ENCODE measurements at regions not wholly inside any gene's neighbourhood (a gene's known extent, or its start where the extent isn't known, plus 50 kb on each side); places are given as distances from the start of the nearest gene placed in this dataset.

DNA sequence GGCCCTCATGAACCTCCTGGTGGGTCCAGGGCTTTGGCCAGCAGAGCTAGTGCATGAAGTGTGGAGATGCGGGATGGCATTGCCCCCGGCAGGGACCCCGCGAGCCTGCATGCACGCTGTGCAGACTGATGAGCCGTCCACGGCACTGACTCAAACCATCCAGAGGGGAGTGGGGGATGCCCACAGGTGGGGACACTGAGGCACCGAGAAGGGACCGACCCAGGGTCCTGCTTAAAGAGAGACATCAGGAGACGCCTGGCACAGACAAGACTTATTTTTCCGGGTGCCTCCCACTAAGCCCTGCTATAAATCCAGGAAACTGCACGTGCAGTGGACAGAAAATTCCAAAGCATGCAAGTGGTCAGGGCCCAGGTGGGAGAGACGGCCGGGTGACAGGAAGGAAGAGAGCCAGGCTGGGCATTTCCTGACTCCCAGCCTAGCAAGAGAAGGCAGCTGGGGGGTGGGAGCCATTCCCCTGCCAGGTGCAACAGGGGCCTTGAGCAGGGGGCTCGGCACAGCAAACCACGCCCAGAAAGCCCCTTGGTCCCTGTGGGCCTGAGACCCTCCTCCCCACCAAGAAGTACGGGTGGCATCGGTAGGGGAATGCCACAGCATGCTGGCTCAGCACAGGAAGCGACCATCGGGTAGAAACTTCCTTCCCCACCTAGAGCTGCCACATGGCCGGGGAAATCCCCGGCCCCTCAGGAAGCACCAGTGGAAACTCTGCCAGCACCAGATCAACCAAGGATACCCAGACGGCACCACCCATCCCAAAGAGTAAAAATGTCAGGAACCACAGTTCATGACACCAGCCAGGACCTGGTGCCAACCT is 91.5 kb downstream of the FOXL3 start:
- ATAC-seq (no peak), DNase-seq (peak in 1 of 3 donors; percentile 26)
- intact Hi-C loops (cut with DNase I, micrococcal nuclease) = no loop called here
- TF ChIP-seq, protein P1, sequence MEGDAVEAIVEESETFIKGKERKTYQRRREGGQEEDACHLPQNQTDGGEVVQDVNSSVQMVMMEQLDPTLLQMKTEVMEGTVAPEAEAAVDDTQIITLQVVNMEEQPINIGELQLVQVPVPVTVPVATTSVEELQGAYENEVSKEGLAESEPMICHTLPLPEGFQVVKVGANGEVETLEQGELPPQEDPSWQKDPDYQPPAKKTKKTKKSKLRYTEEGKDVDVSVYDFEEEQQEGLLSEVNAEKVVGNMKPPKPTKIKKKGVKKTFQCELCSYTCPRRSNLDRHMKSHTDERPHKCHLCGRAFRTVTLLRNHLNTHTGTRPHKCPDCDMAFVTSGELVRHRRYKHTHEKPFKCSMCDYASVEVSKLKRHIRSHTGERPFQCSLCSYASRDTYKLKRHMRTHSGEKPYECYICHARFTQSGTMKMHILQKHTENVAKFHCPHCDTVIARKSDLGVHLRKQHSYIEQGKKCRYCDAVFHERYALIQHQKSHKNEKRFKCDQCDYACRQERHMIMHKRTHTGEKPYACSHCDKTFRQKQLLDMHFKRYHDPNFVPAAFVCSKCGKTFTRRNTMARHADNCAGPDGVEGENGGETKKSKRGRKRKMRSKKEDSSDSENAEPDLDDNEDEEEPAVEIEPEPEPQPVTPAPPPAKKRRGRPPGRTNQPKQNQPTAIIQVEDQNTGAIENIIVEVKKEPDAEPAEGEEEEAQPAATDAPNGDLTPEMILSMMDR (IDR thresholded peaks at IDR 0.05) = no peak
- Histone ChIP-seq H3K9me3 (peaks cover 10% of the 10 kb centered on the region), H3K36me3 (ENCODE audit: low read depth) (no peaks in the 10 kb centered on the region), H3K4me1 (ENCODE audit: low read depth) (peaks cover 6% of the 10 kb centered on the region), H3K4me3 (no peak overlapping the region)

- H3K36me3 ChIP-seq (ENCODE audit: low read depth) = no peaks in the 10 kb centered on the region
- no peak for ATAC-seq
- intact Hi-C loops (cut with DNase I, micrococcal nuclease) = no loop called here
- H3K9me3 ChIP-seq = peaks cover 10% of the 10 kb centered on the region
- TF ChIP-seq, protein P1 (IDR thresholded peaks at IDR 0.05) = no peak
- DNase-seq = no peak
- H3K4me1 ChIP-seq (ENCODE audit: low read depth) = peaks cover 6% of the 10 kb centered on the region
- H3K4me3 ChIP-seq = no peak overlapping the region
These were observed 92.1 kb downstream of the FOXL3 start for GRCh38 chr7:382043-382400.

GRCh38 chr7:386385-386784 is 96.4 kb downstream of the FOXL3 start:
- DNase-seq = no peak

GRCh38 chr7:387132-388022 is 97.4 kb downstream of the FOXL3 start:
- DNase-seq = no peak
- intact Hi-C loops (cut with DNase I, micrococcal nuclease) = no loop called here
- H3K9me3 ChIP-seq = peaks cover 10% of the 10 kb centered on the region
- no peak for ATAC-seq
- H3K4me3 ChIP-seq = no peak overlapping the region
- H3K36me3 ChIP-seq (ENCODE audit: low read depth) = no peaks in the 10 kb centered on the region
- TF ChIP-seq, protein P1 (IDR thresholded peaks at IDR 0.05) = no peak
- no peaks in the 10 kb centered on the region for H3K4me1 ChIP-seq (ENCODE audit: low read depth)

More at GRCh38 chr7:386385-386784, 96.4 kb downstream of the FOXL3 start:
- Histone ChIP-seq H3K9me3 (peaks cover 10% of the 10 kb centered on the region), H3K36me3 (ENCODE audit: low read depth) (no peaks in the 10 kb centered on the region), H3K4me3 (no peak overlapping the region), H3K4me1 (ENCODE audit: low read depth) (no peaks in the 10 kb centered on the region)
- intact Hi-C loops (cut with DNase I, micrococcal nuclease) = no loop called here
- no peak for ATAC-seq
- TF ChIP-seq, protein P1 (IDR thresholded peaks at IDR 0.05) = no peak

GRCh38 chr7:388023-388960 is 98.3 kb downstream of the FOXL3 start:
- no peak for ATAC-seq
- DNase-seq = peak in 2 of 3 donors; percentile 21 to 41
- Histone ChIP-seq H3K4me3 (no peak overlapping the region), H3K9me3 (peaks cover 10% of the 10 kb centered on the region), H3K36me3 (ENCODE audit: low read depth) (no peaks in the 10 kb centered on the region), H3K4me1 (ENCODE audit: low read depth) (no peaks in the 10 kb centered on the region)
- TF ChIP-seq, protein P1 (IDR thresholded peaks at IDR 0.05) = no peak
- intact Hi-C loops (cut with DNase I, micrococcal nuclease) = no loop called here

All from mucosa of descending colon (tissue), 3 donors.